SK-N-MC (cell line): ENCODE measurements at regions not wholly inside any gene's neighbourhood (a gene's known extent, or its start where the extent isn't known, plus 50 kb on each side); places are given as distances from the start of the nearest gene placed in this dataset.
"Not testable (repeated sequence)": the region's sequence is repeated elsewhere in the genome, so short reads cannot be mapped to it uniquely, and the experiment has no call there.

ENCODE experiments used
- DNase-seq: peaks from one replicate; pipeline ENCODE4 v3.0.0-alpha.2; 2011; ENCODE audit warnings: low read depth, low spot score
- H3K27ac ChIP-seq: fragments of 200-600 bp; sonication (generic); 2 replicates; pipeline ENCODE4 v1.5.1; 2016; ENCODE audit warnings: mixed run types
- H3K36me3 ChIP-seq: fragments of 200-600 bp; sonication (generic); 2 replicates; pipeline ENCODE4 v1.6.1; 2017; ENCODE audit warnings: antibody characterized with exemption, low read length, mixed read lengths; ENCODE audit not compliant: insufficient read depth
- H3K4me3 ChIP-seq: fragments of 200-600 bp; sonication (generic); 2 replicates; pipeline ENCODE4 v1.5.1; 2016
- H3K9ac ChIP-seq: fragments of 200-600 bp; sonication (generic); 2 replicates; pipeline ENCODE4 v1.8.0; 2017; ENCODE audit warnings: mixed run types, mixed read lengths; ENCODE audit not compliant: insufficient read length
- H3K9me3 ChIP-seq: fragments of 200-600 bp; sonication (generic); 2 replicates; pipeline ENCODE4 v1.6.1; 2017; ENCODE audit warnings: low read depth, mild to moderate bottlenecking, antibody characterized with exemption, low read length, moderate library complexity, mixed read lengths
- EZH2 ChIP-seq: fragments of 200-600 bp; sonication (generic); IDR thresholded peaks from one replicate; pipeline ENCODE4 v1.6.1; 2017; ENCODE audit warnings: antibody characterized with exemption
- FOXP2 ChIP-seq: optimal IDR thresholded peaks from 2 replicates; pipeline ENCODE3; 2011; ENCODE audit warnings: mild to moderate bottlenecking, moderate library complexity; ENCODE audit not compliant: insufficient read depth; ENCODE audit errors: extremely low read length, control extremely low read depth
- POLR2AphosphoS5 ChIP-seq: IDR thresholded peaks from 2 replicates; pipeline ENCODE4 v1.6.1; 2012; ENCODE audit warnings: mild to moderate bottlenecking, low read depth, low read length, borderline replicate concordance

DNA sequence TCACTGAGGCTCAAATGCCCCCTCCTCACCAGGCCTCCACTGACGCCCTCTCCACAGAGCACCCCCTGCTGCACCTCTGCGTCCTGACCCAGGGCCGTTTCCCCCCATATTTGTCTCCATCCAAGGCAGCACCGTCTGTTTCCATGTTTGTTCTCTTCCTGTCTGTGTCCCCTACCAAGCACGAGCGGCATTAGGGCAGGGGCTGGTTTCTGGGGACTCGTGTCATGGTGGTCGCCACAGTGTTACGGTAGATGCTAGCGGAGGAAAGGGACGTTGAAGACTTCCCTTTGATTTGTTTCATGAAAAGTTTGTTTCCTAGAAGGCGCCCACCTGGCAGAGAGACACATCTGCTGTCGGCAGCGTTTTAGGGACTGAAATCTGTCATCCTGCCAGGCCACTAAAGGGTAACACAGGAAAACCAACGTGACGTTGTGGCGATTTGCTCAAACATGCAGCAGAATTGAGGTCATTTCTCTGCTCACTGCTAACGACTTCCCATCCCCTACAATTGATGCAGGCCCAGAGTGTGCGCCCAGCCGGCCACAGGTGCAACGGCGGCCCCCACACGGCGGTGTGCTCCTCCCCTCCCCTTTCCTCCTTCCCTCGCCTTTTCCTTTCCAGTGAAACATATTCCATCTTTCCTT, 79.3 kb upstream of the IRX4 start:
- no peak for DNase-seq
- Histone ChIP-seq H3K4me3 (no peak overlapping the region), H3K36me3 (no peaks in the 10 kb centered on the region), H3K9me3 (no peaks in the 10 kb centered on the region), H3K27ac (no peak overlapping the region), H3K9ac (no peak overlapping the region)
- TF ChIP-seq POLR2AphosphoS5 (no peak), FOXP2 (no peak), EZH2 (no peak)

DNA sequence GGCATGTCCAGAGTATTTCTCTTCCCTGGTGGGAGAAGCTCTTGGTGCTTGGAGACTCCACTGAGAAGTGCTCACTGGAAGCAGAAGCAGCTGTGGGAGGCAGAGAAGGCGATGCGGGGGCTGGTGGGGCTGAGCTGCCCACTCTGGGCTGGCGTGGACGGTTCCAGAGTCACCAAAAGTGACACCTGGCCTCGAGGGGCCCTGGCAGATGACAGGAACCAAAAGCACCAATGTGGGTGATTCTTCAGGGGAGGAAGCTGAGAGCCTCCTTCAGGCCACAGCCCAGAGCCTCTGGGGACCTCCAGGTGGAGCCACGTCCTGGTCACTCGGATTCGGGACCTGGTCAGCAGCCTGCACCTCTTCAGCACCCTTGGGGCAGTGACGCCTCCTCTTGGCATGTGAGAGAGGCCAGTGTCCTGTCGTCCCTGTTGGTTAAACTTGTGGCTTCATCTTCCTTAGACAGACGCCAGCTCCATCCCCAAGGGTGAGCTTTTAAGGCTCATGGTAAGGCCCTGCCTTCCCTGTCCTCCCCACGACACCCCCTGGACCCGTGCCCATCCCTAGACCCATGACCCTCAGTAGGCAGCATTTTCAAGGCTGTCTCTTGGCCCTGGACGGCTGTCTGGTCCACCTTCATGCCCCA, 78.7 kb upstream of the IRX4 start:
- no peak overlapping the region for H3K4me3 ChIP-seq
- H3K9ac ChIP-seq = no peak overlapping the region
- H3K27ac ChIP-seq = no peak overlapping the region
- H3K36me3 ChIP-seq = no peaks in the 10 kb centered on the region
- no peaks in the 10 kb centered on the region for H3K9me3 ChIP-seq
- no peak for DNase-seq
- TF ChIP-seq POLR2AphosphoS5 (no peak), EZH2 (no peak), FOXP2 (no peak)

DNA sequence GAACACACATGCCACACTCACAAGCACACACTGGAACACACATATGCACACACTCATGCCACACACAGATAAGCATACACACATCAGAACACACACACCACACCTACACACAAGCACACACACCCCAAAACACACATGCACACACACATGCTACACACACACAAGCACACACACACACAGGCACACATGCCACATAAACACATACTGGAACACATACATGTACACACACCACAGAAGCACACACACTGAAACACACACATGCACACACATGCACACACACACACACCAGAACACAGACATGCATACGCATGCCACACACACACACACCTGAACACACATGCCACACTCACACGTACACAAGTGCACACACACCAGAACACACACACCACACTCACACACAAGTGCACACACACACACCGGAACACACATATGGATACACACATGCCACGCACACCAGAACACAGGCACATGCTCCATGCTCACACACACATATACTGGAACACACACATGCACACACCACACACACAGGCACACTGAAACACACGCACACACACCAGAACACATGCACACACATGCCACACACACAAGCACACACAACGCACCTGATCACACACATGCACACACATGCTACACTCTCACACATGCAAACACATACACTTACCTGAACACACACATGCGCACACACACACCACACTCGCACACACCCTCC, 78.0 kb upstream of the IRX4 start:
- Histone ChIP-seq H3K4me3 (no peak overlapping the region), H3K27ac (no peak overlapping the region), H3K36me3 (no peaks in the 10 kb centered on the region), H3K9ac (no peak overlapping the region), H3K9me3 (no peaks in the 10 kb centered on the region)
- DNase-seq = no peak
- no peak for TF ChIP-seq FOXP2
- TF ChIP-seq EZH2 = no peak
- no peak for TF ChIP-seq POLR2AphosphoS5

DNA sequence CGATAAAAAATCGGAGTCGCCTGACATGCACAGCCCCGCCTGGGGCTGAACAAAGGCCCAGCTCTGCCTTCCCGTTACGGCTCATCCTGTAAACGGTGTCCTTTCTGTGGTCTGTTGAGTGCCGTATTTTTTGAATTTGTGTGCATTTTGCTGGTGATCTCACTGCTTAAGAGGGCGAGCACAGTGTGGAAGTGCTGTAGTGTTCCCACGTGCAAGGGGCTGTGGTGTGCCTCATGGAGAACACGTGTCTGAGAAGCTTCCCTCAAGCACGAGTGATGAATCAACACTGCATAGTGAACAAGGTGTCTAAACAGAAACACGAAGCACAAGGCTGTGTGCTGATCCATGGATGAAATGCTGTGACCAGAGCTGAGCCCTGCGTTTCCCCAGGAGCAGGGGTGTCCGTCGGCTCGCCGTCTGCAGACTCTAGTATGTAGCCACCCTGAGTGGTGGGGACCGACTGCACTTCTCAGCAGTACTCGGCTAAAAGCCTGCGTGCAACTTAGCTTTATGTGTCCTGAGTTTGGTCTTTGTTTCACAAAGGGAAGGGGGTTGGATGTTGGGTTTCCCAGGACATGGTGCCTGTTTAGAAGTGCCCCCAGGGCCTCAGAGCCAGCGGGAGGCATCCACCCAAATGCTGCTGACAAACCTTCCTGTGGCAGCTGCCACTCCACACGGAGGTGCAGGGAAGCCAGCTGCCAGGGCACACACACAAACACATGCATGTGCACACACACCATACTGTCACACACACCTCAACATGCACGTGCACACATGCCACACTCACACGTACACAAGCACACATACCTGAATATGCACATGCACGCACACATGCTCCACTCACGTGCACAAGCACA, 77.2 kb upstream of the IRX4 start:
- no peak overlapping the region for H3K4me3 ChIP-seq
- no peak for TF ChIP-seq POLR2AphosphoS5
- no peaks in the 10 kb centered on the region for H3K36me3 ChIP-seq
- no peak overlapping the region for H3K27ac ChIP-seq
- no peaks in the 10 kb centered on the region for H3K9me3 ChIP-seq
- H3K9ac ChIP-seq = no peak overlapping the region
- no peak for DNase-seq

DNA sequence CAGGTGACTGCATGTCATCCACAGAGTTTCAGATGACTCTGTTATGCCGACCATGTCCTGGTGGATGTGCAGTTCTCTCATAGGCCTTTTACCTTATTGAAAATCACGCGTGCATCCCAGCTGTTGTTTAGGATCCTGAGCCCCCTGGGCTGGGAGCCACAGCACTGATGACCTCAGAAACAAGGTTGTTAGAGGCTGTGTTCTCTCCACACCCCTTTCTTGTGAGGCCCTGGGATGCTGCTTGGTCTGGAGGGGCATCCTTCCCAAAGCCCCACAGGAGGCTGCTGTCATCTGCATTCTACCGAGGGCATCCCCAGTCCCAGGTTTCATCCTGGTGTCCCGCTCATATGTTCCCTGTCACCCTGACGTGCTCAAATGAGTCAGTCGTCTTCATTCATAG, 76.5 kb upstream of the IRX4 start:
- DNase-seq = no peak
- Histone ChIP-seq H3K9me3 (no peaks in the 10 kb centered on the region), H3K9ac (no peak overlapping the region), H3K4me3 (no peak overlapping the region), H3K36me3 (no peaks in the 10 kb centered on the region), H3K27ac (no peak overlapping the region)
- TF ChIP-seq FOXP2 (no peak), EZH2 (no peak), POLR2AphosphoS5 (no peak)

DNA sequence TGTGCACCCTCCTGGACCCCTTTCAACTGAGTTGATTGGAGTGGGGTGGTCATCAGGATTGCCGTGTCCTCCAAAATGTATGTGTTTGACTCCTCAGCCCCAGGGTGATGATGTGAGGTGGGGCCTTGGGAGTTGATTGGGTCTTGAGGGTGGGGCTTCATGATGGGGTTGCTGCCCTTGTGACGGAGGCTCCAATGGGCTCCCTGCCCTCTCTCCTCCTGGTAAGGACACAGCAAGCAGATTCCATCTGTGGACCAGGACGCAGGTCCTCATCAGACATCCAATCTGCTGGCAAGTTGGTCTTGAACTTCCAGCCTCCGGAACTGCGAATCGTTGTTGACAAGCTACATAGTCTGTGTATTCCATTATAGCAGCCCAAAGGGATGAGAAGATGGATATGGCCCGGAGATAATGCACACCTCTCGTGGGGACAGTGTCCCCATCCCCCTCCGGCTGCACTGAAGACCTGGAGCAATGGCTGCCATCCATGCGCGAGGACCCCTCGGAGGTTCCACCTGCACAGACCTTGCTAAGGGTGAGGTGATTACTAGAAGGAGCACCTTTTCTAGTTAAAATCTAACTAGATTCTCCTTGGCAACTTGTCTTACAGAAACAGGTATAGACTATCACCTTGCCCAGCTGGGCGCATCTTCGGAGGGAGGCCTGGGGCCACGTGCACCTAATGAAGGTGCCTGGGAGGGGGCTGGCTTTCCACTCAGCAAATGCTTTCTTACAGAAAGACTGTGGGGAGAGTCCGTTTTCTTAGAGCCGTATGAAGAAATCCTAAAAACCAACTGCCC, 75.7 kb upstream of the IRX4 start:
- no peak for DNase-seq

DNA sequence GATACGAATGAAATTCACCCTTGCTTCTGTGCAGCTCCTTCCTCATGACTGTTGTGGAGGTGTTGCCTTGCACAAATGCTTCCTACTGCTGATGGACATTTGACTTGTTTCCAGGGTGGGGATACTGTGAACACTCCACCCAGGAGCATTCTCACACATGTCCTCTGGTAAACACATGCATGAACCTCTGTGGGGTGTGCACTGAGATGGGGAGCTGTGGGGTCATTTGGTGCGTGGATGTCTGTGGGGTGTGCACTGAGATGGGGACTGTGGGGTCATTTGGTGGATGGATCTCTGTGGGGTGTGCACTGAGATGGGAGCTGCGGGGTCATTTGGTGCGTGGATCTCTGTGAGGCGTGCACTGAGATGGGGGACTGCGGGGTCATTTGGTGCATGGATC, 72.9 kb upstream of the IRX4 start:
- TF ChIP-seq POLR2AphosphoS5 = no peak
- TF ChIP-seq EZH2 = no peak
- TF ChIP-seq FOXP2 = no peak
- Histone ChIP-seq H3K4me3 (no peak overlapping the region), H3K27ac (no peak overlapping the region), H3K9me3 (no peaks in the 10 kb centered on the region), H3K9ac (no peak overlapping the region), H3K36me3 (no peaks in the 10 kb centered on the region)
- DNase-seq = no peak

More for the DNA sequence above, 75.7 kb upstream of the IRX4 start:
- H3K36me3 ChIP-seq = no peaks in the 10 kb centered on the region
- no peak overlapping the region for H3K27ac ChIP-seq
- H3K4me3 ChIP-seq = no peak overlapping the region
- H3K9ac ChIP-seq = no peak overlapping the region
- no peak for TF ChIP-seq EZH2
- no peaks in the 10 kb centered on the region for H3K9me3 ChIP-seq

DNA sequence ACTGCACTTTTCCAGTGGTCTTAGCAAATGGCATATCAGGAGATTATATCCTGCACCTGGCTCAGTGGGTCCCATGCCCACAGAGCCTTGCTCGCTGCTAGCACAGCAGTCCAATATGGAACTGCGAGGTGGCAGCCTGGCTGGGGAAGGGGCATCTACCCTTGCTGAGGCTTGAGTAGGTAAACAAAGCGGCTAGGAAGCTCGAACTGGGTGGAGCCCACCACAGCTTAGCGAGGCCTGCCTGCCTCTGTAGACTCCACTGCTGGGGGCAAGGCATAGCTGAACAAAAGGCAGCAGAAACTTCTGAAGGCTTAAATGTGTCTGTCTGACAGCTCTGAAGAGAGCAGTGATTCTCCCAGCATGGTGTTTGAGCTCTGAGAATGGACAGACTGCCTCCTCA, 71.0 kb upstream of the IRX4 start:
- not testable (repeated sequence) for H3K36me3 ChIP-seq, H3K4me3 ChIP-seq, H3K9ac ChIP-seq, H3K9me3 ChIP-seq, H3K27ac ChIP-seq, DNase-seq
